Skeletal muscle cell (primary cell): ENCODE measurements at regions not wholly inside any gene's neighbourhood (a gene's known extent, or its start where the extent isn't known, plus 50 kb on each side); places are given as distances from the start of the nearest gene placed in this dataset.

Experiments used
- DNase-seq: peaks from one replicate; pipeline ENCODE4 v3.0.0-alpha.2; 2010; ENCODE audit warnings: low read depth
- H3K4me3 ChIP-seq: 2 replicates; pipeline ENCODE4 v1.5.1; 2011; ENCODE audit warnings: low read depth, mild to moderate bottlenecking, control low read depth, low read length, moderate library complexity

DNA sequence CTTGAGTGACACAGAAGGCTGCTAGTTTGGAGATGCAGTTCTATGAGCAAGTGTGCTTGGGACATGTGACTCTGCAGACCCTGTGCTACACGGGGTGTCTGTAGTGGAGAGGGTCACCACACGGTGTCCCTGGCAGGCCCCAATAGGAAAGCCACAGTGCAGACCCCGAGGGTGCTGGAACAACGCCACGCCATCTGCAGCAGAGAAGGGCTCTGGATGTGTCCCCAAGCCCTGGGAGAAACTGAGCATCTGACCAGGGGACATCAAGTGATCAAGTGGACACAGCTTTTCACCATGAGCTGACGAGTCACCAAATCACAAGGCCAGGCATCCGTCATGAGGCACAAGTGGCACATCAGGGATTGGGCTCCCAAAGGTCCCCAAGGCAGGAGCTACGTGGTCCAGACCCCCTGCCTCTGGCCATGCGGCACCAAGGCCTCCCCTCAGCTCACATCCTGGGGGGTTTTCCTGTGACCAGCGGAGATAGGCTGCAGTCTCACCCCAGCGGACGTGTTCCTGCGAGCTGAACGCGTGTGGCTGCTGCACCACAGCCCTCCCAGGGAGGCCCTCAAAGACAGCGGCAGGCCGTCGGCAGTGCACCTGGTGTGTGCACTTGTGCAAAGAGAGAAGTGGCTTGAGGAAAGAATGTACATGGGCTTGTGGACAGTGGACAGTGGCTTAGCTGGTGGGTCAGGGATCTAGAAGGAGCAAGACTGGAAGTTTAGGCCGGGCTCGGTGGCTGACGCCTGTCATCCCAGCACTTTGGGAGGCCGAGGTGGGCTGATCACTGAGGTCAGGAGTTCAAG lies 96.7 kb downstream of the RPS6KA4 start:
- DNase-seq, result no peak

DNA sequence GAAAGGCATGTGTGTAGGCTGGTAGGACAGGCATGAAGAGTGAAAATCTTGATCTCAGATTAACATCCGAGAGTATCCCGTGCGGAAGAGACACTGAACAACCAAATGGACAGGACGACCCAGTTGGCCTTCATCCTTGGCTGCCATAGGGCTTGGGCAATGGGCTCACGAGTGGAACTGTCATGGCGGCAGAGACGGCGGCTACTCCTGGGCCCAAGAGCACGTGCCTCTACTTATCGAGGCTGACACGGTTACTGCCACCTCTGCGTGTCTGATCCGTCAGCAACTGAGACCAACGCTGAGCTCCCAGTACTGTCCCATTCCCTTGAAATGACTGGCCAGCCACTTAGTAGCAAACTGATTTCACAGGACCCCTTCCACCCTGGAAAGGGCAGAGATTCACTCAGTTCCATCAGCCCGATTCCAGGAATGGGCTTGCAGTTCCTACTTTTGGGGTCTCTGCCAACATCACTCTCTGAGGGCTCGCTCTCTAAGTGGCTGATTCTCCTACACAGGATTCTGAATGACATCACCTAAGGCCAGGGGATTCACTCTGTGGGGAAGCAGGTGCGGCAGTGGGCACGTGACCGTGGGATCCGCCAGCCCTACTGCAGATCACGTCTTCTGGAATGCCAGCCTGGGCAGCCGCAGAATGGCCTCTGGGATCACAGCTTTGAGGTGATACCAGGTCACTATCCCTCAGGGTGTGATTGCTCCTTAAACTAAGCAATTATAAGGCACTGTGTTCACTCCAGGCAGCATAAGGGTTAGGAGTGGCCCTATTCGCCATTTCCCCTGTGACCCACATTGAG lies 97.8 kb downstream of the RPS6KA4 start:
- H3K4me3 ChIP-seq, result no peak overlapping the region
- no peak for DNase-seq

More for the DNA sequence above, 96.7 kb downstream of the RPS6KA4 start:
- H3K4me3 ChIP-seq, result no peak overlapping the region

DNA sequence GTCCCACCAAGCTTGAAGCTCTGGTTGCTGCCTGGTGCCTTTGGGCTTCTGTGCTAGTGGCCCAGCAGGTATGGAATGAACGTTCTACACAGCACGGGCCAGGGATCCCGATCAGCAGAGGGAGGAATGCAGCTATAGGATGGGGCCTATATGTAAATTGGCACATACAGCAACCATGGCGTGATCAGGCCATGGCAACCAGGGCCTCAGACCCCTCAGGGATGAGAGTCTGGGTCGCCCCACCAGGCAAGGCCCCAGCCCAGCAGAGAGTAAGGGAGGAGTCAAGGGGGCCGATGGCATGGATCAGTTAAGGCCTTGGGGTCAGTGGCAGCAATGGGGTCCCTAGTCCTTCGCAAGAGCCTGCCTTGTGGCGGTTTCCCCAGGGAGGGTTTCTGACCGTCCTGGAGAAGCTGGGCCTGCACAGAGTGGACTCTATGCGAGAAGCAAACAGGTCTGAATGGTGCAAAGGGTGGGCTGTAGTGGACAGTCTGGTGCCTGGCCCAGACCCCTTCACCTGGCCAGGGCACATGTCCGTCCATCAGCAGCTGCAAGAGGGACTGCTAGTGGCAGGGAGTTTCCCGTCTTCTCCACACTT lies 98.2 kb upstream of the SLC22A11 start:
- H3K4me3 ChIP-seq, result no peak overlapping the region
- no peak for DNase-seq

DNA sequence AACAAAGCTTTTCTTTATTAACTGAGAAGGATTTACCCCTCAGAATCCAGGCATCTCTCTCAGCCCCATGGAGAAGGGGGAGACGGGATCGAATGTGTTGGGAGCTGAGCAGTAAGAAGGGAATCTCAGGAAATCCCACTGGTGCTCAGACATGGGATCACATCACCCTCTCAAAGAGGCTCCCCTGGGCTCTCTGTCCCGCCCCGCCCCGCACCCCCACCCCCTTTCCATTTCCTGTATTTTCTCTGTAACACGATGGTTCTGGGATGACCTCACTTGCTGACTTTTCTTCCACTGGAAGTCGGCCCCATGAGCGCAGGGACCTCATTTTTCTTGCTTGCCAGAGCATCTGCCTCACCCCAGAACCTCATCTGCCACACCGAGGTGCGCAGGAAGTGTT lies 96.7 kb upstream of the SLC22A11 start:
- no peak for DNase-seq
- H3K4me3 ChIP-seq, result no peak overlapping the region

DNA sequence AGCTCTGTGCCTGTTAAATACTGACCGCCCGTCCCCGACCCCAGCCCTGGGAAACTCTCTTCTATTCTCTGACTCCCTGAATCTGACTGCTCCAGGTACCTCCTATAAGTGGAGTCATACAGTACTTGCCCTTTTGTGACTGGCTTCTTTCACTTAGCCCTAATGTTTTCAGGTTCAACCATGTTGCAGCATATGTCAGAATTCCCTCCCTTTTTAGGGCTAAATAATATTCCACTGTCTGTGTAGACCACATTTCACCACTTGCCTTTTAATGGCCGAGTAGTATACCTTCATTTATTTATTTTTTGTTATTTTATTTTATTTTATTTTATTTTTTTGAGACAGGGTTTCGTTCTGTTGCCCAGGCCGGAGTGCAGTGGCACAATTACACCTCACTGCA lies 96.1 kb upstream of the SLC22A11 start:
- DNase-seq, result no peak
- no peak overlapping the region for H3K4me3 ChIP-seq

DNA sequence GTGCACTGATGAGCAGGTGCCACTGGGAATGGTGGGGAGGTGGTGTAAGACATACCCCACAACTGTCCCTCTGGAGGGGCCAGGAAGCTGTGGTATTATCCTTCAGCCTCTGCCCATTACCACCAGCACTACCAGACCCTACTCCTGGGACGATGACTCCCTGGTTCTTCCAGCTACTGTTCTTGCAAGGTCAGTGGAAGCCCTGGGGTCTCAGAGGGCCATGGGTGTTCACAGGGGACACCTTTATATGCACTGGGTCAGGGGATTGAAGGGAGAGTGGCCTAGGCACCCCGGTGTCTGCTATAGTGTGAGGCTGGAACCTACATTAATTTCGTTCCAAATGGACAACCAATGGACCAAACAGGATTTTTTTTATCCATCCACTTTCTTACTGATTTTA lies 94.7 kb upstream of the SLC22A11 start:
- H3K4me3 ChIP-seq, result no peak overlapping the region
- DNase-seq, result no peak

DNA sequence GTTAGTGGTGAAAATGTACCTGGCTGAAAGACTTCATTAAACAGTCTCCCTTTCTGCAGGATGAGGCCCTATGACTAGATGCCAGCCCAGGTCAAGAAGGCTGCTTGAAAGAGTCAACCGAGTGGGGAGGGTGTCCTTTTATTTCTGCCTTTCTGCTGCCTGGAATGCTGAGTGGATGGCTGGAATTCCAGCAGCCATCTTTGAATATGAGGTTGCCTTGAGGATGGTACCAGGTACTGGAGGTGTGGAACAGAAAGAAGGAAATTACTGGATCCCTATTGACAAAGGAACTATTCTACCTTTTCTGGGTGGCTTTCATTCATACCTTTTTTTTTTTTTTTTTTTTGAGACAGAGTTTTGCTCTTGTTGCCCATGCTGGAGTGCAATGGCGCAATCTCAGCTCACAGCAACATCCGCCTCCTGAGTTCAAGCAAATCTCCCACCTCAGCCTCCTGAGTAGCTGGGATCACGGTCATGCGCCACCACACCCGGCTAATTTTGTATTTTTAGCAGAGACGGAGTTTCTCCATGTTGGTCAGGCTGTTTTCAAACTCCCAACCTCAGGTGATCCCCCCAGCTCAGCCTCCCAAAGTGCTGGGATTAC lies 89.5 kb upstream of the SLC22A11 start:
- H3K4me3 ChIP-seq, result no peak overlapping the region
- DNase-seq, result no peak

DNA sequence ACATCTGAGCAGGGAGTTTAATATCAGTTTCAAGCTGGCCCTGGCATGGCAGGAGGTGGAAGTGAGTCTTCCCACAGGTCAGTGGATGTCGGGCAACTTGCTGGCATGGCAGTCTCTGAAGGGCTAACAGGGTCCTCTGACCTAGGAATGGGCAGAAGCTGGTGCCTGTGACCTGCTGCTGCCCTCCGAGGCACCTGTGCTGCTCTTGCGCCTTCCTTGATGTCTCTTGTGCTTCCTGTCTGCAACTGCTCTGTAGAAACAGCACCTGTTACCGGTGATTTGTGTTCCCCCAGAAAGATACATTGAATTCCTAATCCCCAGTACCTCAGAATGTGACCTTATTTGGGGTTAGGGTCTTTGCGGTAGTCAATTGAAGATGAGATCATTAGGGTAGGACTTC lies 86.5 kb upstream of the SLC22A11 start:
- no peak overlapping the region for H3K4me3 ChIP-seq
- no peak for DNase-seq

DNA sequence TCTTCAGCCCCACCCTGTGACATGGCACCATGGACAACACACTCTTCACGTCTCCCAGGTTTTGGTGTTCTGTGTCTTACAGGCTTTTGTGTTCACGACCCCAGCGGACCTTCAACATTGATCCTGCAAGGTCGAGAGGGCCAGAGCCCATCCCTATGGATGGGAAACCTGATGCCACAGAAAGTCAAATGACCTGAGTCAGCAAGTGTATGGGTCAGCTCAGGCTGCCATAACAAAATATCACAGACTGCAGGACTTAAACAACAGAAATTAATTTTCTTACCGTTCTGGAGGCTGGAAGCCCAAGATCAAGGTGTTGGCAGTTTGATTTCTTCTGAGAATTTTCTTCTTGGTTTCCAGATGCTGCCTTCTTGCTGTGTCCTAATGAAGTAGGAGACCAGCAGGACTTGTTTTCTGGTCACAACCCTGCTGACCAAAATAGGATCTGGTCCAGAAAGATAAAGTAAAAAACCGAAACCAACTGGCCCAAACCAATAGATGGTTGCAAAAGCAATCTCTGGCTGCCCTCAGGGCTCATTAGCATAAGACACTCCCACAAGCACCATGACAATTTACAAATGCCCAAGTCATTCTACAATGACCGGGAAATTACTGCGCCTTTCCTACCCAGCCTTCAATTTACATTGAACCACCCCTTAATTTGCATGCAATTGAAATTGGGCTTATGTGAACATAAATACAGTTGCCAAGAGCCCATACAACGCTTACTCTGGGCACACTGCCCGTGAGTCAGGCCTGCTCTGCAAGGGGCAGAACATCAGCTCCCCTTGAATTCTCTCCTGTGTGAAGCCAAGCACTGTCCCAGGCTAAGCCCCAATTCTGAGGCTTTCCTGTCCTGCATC lies 82.9 kb upstream of the SLC22A11 start:
- H3K4me3 ChIP-seq, result no peak overlapping the region
- no peak for DNase-seq

DNA sequence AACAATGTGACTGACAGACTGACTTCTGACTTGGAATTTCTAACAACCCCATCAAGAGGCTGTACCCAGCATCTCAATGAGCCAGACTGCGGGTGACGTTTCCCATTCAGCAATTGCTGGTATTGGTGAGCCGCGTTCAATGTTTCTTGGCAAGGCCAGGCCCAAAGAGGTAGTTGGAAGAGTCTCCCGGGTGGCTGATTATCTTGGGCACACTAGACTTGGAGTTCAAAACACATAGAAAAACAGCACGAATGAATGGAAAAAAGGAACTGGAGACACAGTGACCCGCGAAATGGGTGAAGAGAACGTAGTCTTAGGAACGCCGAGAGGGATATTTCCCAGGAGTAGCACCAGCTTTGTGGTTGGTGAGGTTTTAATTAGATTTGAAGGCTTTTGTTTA lies 81.1 kb upstream of the SLC22A11 start:
- no peak for DNase-seq
- H3K4me3 ChIP-seq, result no peak overlapping the region

DNA sequence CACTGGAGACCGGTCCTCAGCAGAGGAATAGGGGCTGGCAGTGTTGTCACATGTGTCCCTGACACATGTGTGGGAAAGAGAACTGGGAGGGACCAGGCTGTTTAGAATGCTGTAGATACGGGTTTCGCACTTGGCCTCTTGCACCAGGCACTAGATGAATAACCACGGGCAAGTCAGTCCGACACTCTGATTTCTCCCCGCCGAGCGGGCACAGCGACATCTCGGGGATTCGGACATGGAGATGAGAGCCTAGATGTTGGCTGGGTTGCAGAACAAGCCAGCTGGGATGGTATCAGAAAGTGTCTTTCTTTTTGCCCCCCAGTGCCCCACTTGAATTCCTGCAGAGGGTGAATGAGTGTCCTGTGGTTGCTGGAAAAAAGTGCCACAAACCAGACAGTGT lies 80.6 kb upstream of the SLC22A11 start:
- no peak for DNase-seq
- H3K4me3 ChIP-seq, result no peak overlapping the region

DNA sequence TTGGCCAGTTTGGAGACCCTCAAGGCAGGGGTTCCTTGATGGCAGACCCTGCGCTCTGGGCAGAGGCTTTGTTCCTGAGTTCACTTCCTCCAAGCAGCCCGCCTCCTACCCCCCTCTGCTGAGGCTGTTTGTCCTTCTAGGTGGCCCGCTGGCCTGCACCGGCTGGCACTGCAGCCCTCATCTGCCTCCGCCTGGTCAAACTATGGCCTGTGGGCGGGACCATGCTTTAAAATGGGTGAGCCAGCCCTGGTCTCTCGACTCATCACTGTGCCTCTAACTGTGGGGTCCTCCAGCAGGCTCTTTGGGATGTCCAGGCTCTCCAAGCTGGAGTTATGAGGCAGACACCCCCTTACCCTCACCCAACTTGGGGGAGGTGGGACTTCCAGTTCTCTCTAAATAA lies 78.9 kb upstream of the SLC22A11 start:
- DNase-seq, result no peak
- H3K4me3 ChIP-seq, result no peak overlapping the region

DNA sequence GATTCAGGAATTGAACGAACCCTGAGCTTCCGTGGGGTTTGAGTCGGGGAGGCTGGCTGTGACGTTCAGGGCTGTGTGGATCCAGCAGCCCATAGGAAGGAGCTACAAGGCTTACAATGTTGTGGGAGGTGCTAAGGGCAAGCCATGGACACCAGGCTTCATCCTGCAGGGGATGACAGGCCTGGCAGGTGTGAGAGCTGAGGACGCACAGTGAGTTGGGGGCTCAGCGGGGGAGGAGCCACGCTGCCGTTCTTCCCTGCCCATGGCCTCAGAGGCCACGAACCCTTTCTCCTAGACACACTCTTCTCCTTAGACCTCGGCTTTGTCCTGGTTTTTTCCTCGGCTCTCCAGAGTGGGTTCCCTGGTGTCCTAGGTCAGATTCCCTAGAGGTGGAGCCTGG lies 78.1 kb upstream of the SLC22A11 start:
- no peak overlapping the region for H3K4me3 ChIP-seq
- DNase-seq, result no peak

DNA sequence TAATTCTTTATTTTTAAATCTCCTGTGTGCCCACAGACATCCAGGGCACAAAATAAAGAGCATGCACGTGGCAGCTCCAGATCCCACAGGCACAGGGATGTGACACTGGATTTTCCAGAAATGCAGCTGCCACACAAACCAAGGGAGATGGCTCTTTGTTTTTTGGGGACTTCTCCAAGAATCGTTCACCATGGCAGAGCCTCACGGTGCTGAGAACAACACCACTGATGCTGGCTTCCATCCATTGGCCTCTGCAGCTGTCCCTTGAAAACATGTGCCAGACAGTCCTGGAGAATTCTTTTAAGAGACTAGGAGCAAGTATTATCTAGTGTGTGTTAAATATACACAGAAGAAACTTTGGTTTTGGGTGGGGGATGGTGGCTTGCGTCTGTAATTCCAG lies 73.2 kb upstream of the SLC22A11 start:
- no peak for DNase-seq

DNA sequence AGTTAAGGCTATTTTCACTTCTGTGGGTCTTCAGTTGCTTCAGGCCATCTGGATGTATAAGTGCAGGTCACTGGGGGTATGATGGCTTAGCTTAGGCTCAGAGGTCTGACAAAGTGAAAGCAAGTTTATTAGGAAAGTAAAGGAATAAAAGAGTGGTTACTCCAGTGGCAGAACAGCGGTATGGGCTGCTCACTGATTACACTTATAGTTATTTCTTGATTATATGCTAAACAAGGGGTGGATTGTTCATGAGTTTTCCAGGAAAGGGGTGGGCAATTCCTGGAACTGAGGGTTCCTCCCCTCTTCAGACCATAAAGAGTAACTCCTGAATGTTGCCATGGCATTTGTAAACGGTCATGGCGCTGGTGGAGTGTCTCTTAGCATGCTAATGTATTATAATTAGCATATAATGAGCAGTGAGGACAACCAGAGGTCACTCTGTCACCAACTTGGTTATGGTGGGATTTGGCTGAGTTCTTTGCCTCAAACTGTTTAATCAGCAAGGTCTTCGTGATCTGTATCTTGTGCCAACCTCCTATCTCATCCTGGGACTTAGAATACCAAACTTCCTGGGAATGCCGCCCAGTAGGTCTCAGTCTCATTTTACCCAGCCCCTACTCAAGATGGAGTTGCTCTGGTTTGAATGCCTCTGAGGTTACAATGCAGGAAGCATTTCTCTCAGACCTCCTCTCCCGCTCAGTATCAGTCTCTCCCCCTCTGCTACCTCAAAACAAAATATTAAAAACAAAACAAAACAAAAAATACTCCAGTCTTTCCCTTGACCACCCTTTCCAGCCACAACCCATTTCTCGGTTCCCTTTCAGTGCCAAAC lies 71.3 kb upstream of the SLC22A11 start:
- no peak for DNase-seq
- no peak overlapping the region for H3K4me3 ChIP-seq

More for the DNA sequence above, 73.2 kb upstream of the SLC22A11 start:
- no peak overlapping the region for H3K4me3 ChIP-seq

DNA sequence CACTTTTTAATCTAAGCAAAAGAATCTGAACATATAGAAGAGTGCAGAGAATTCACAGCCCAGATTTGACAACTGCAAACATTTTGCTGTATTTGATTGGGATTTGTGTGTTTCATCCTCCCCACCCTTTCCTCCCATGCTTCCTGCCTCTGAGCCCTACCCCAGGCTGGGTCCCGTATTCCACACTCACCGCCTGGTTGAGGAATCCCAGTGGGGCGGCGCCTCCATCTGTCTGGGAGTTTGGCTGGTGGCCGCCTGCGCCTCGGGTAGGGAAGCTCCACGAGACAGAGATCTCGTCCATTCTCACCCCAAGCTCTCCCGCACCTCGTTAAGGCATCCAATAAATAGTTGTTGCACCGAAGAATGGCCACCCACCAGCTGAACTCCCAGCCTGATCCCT lies 70.7 kb upstream of the SLC22A11 start:
- DNase-seq, result no peak
- H3K4me3 ChIP-seq, result no peak overlapping the region

DNA sequence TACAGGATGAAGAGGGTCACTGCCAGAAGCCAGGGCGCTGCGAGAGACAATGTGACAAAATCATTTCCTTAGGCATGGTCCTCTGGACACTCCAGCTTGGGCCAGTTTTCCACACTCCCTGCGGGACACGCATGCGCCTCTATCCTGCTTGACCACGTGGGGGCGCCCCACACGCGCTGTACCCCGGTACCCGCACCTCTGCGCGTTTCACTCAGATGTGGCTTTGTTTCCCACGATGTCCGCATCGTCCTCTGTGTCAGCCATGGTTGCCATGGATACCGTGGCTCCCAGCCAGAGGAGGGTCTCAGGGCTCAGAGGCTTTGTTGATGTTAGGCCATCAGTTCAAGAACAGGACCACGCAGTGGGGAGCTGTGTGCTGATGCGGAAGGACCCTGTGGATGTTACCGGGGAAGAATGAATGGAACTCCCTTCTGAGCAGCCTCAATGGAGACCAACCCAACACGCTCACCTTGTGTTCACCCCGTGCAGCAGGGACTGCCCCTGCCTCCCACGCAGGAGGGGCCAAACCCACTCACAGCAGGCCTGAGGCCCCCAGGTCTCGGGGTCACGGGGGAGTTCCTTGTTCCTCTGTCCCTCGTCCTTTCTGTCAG lies 65.8 kb upstream of the SLC22A11 start:
- DNase-seq, result no peak
- no peak overlapping the region for H3K4me3 ChIP-seq

DNA sequence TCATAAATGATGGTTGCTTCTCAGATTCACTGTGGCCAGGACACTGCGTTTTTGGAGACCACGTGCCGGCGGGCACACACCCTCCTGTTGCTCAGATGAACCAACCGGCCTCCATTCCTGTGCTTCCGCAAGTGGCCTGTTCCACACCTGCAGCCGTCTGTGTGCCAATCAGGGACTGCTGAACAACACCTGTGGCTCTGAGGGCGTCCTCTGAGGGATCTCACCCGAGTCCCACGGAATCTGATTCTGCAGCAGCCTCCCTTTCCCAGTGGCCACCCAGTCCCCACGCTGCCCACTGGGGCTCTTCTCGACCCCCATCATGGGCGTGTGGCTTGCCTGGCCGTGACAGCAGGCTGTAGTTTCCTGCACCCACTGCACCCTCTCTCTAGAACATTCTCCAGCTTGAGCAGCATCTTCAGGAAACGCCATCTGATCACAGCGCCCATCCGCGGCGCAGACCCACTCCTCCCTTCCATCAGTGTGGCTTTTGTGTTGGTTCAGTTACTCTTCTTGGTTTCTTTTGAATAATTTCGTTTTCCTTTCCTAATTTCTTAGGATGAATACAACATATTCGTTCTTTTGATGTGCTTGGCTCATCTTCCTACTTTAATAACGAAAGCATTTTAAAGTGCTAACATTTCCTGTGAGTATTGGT lies 65.1 kb upstream of the SLC22A11 start:
- no peak for DNase-seq

More for the DNA sequence above, 65.1 kb upstream of the SLC22A11 start:
- no peak overlapping the region for H3K4me3 ChIP-seq
